ENCODE measurements at regions not wholly inside any gene's neighbourhood (a gene's known extent, or its start where the extent isn't known, plus 50 kb on each side); places are given as distances from the start of the nearest gene placed in this dataset.

DNA sequence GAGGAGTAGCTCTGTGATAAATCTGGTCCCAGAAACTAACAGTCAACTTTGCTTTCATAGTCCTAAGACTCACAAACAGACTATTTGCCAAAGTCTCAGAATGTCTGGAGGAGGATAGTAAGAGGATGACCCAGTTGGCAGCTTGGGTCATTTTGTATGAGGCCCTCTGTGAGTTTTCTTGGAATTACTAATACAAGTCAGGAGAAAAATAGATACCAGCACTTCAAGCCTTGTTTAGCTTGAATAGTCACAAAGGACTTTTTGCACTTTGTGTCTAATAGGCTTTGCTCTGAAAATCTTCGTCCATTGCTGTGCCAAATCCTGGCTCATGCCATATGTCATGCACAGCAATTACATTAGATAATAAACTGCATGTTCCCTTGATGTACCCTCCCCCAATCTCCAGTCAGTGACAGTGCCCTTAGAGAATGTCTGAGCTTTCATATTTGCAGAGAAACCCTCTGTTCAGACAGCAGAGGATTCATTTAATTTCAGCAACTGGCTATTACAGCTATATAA is 612.8 kb downstream of the CSNK1G3 start (continued):
- no peak for TF ChIP-seq FOSL2 (IDR thresholded peaks at IDR 0.05; ENCODE audit: borderline replicate concordance, low read depth)
- TF ChIP-seq YY1 (IDR thresholded peaks at IDR 0.05; ENCODE audit: low read depth) = no peak
- TF ChIP-seq, protein P1, sequence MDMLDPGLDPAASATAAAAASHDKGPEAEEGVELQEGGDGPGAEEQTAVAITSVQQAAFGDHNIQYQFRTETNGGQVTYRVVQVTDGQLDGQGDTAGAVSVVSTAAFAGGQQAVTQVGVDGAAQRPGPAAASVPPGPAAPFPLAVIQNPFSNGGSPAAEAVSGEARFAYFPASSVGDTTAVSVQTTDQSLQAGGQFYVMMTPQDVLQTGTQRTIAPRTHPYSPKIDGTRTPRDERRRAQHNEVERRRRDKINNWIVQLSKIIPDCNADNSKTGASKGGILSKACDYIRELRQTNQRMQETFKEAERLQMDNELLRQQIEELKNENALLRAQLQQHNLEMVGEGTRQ (IDR thresholded peaks at IDR 0.05; ENCODE audit: borderline replicate concordance, low read depth, low read length) = no peak
- no peak for TF ChIP-seq RXRA (IDR thresholded peaks at IDR 0.05; ENCODE audit: borderline replicate concordance, low read depth)
- TF ChIP-seq, protein P2, sequence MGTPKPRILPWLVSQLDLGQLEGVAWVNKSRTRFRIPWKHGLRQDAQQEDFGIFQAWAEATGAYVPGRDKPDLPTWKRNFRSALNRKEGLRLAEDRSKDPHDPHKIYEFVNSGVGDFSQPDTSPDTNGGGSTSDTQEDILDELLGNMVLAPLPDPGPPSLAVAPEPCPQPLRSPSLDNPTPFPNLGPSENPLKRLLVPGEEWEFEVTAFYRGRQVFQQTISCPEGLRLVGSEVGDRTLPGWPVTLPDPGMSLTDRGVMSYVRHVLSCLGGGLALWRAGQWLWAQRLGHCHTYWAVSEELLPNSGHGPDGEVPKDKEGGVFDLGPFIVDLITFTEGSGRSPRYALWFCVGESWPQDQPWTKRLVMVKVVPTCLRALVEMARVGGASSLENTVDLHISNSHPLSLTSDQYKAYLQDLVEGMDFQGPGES (IDR thresholded peaks at IDR 0.05; ENCODE audit: low read depth, low read length) = no peak
- no peak for TF ChIP-seq TCF12 (IDR thresholded peaks at IDR 0.05)
- peak; percentile 79 for TF ChIP-seq CHD2 (IDR thresholded peaks at IDR 0.05; ENCODE audit: low read length, partially characterized antibody)

DNA sequence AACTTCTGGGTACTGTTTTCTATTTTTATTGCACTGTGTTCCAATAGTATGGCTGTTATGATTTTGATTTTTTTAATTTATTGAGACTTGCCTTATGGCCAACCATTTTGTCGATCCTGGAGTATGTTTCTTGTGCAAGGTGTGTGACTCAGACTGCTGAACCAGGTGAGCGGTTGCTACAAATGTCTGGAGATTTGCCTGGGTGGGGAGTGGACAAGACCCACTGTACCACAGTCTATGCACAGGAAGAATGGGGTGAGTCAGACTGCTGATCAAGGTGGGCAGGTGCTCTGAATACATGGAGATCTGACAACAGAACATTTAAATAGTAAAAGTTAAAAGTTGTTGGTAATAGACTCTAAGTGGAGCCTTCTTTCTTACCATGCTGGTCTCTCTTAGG is 609.2 kb downstream of the CSNK1G3 start:
- no peak overlapping the region for H3K9ac ChIP-seq
- 75% methylated on average over 2 of the region's 2 CpGs for WGBS (ENCODE audit: low lambda C conversion rate)
- no peak overlapping the region for H3K4me3 ChIP-seq (ENCODE audit: low read depth in 2 of 2, low read length in 1 of 2)
- no peaks in the 10 kb centered on the region for H3K9me3 ChIP-seq
- H2AFZ ChIP-seq (ENCODE audit: low read depth) = no peak overlapping the region
- TF ChIP-seq GABPA (IDR thresholded peaks at IDR 0.05; ENCODE audit: low read depth) (no peak), CHD2 (IDR thresholded peaks at IDR 0.05; ENCODE audit: low read length, partially characterized antibody) (no peak), ELF1 (IDR thresholded peaks at IDR 0.05) (no peak), GATA2 (CRISPR knock-in tag; IDR thresholded peaks at IDR 0.05) (no peak)
- TF ChIP-seq, protein P1 (IDR thresholded peaks at IDR 0.05; ENCODE audit: borderline replicate concordance, low read depth, low read length) = no peak
- TF ChIP-seq, protein P2 (IDR thresholded peaks at IDR 0.05; ENCODE audit: low read depth, low read length) = no peak
- H3K4me2 ChIP-seq = no peak overlapping the region
- no peaks in the 10 kb centered on the region for H3K36me3 ChIP-seq (replicated peaks in 1 of 2; ENCODE audit: control insufficient read depth in 1 of 2, insufficient read depth in 2 of 2, low read length in 1 of 2)
- peaks cover 0 to 18% of the 10 kb centered on the region in 2 experiments; a peak in 2 of 4 replicates for H3K4me1 ChIP-seq (ENCODE audit: control insufficient read depth in 1 of 2, insufficient read depth in 2 of 2, low read depth in 1 of 2, low read length in 1 of 2)
- no peaks in the 10 kb centered on the region for H3K27me3 ChIP-seq (ENCODE audit: insufficient read depth)
- DNase-seq = no peak
- no peak overlapping the region for H3K27ac ChIP-seq (ENCODE audit: low read depth in 2 of 2, low read length in 1 of 2)
- ChIA-PET CTCF (interaction anchor here (1.2 to 1.5 kb wide), 2 partner anchors 18 to 60 kb away, joined by 3 read pairs; no protein-coding TSS in a partner anchor), POLR2A (no interaction called here)
- no peaks in the 10 kb centered on the region for H3K9me2 ChIP-seq
- no peaks in the 10 kb centered on the region for H3F3A ChIP-seq (replicated peaks; ENCODE audit: insufficient read depth)
- no peaks in the 10 kb centered on the region for H4K20me1 ChIP-seq (ENCODE audit: insufficient read depth)
- no peaks in the 10 kb centered on the region for H3K79me2 ChIP-seq (ENCODE audit: insufficient read depth)

DNA sequence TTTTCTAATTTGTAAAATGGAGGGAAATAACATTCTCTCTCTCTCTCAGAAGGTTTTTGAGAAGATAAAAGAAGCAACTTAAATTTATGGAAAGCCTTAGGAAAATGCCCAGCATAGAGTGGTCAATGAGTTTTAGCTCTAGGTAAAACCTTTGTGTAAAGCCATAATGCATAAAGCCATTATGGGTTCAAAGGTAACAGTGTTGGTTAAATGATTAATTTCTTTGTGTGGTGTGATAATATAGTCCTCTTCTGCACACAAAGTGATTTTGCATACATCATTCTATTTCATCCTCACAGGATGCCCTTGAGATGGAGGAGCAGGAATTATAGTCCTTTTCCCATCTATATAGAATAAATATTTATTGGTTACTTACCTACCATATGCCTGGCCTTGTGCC is 602.9 kb downstream of the CSNK1G3 start:
- ChIA-PET CTCF (no interaction called here), POLR2A (no interaction called here)
- Histone ChIP-seq H3K79me2 (ENCODE audit: insufficient read depth) (no peaks in the 10 kb centered on the region), H3K27me3 (ENCODE audit: insufficient read depth) (no peaks in the 10 kb centered on the region), H3K4me2 (no peak overlapping the region), H3K9me3 (no peaks in the 10 kb centered on the region), H3K9ac (no peak overlapping the region), H3K4me1 (ENCODE audit: control insufficient read depth in 1 of 2, insufficient read depth in 2 of 2, low read depth in 1 of 2, low read length in 1 of 2) (no peaks in the 10 kb centered on the region), H3F3A (replicated peaks; ENCODE audit: insufficient read depth) (no peaks in the 10 kb centered on the region), H2AFZ (ENCODE audit: low read depth) (no peak overlapping the region), H3K36me3 (replicated peaks in 1 of 2; ENCODE audit: control insufficient read depth in 1 of 2, insufficient read depth in 2 of 2, low read length in 1 of 2) (no peaks in the 10 kb centered on the region), H4K20me1 (ENCODE audit: insufficient read depth) (no peaks in the 10 kb centered on the region), H3K4me3 (ENCODE audit: low read depth in 2 of 2, low read length in 1 of 2) (no peak overlapping the region), H3K27ac (ENCODE audit: low read depth in 2 of 2, low read length in 1 of 2) (no peak overlapping the region), H3K9me2 (no peaks in the 10 kb centered on the region)
- DNase-seq = no peak
- no peak for TF ChIP-seq TEAD4 (IDR thresholded peaks at IDR 0.05; ENCODE audit: borderline replicate concordance, insufficient read depth)
- TF ChIP-seq NRF1 (IDR thresholded peaks at IDR 0.05; ENCODE audit: low read depth, low read length) = no peak
- TF ChIP-seq FOXJ3 (CRISPR knock-in tag; IDR thresholded peaks at IDR 0.05) = no peak
- no peak for TF ChIP-seq JUND (IDR thresholded peaks at IDR 0.05)
- TF ChIP-seq, protein P3, sequence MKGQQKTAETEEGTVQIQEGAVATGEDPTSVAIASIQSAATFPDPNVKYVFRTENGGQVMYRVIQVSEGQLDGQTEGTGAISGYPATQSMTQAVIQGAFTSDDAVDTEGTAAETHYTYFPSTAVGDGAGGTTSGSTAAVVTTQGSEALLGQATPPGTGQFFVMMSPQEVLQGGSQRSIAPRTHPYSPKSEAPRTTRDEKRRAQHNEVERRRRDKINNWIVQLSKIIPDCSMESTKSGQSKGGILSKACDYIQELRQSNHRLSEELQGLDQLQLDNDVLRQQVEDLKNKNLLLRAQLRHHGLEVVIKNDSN (IDR thresholded peaks at IDR 0.05; ENCODE audit: borderline replicate concordance, low read depth) = no peak
- TF ChIP-seq RXRA (IDR thresholded peaks at IDR 0.05; ENCODE audit: borderline replicate concordance, low read depth) = no peak
- TF ChIP-seq, protein P4, sequence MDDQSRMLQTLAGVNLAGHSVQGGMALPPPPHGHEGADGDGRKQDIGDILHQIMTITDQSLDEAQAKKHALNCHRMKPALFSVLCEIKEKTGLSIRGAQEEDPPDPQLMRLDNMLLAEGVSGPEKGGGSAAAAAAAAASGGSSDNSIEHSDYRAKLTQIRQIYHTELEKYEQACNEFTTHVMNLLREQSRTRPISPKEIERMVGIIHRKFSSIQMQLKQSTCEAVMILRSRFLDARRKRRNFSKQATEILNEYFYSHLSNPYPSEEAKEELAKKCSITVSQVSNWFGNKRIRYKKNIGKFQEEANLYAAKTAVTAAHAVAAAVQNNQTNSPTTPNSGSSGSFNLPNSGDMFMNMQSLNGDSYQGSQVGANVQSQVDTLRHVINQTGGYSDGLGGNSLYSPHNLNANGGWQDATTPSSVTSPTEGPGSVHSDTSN (IDR thresholded peaks at IDR 0.05) = no peak
- no peak for TF ChIP-seq ELF1 (IDR thresholded peaks at IDR 0.05)
- no peak for TF ChIP-seq SIN3A (IDR thresholded peaks at IDR 0.05; ENCODE audit: borderline replicate concordance, low read depth, low read length)
- no peak for TF ChIP-seq GABPA (IDR thresholded peaks at IDR 0.05; ENCODE audit: low read depth)
- TF ChIP-seq, protein P5, sequence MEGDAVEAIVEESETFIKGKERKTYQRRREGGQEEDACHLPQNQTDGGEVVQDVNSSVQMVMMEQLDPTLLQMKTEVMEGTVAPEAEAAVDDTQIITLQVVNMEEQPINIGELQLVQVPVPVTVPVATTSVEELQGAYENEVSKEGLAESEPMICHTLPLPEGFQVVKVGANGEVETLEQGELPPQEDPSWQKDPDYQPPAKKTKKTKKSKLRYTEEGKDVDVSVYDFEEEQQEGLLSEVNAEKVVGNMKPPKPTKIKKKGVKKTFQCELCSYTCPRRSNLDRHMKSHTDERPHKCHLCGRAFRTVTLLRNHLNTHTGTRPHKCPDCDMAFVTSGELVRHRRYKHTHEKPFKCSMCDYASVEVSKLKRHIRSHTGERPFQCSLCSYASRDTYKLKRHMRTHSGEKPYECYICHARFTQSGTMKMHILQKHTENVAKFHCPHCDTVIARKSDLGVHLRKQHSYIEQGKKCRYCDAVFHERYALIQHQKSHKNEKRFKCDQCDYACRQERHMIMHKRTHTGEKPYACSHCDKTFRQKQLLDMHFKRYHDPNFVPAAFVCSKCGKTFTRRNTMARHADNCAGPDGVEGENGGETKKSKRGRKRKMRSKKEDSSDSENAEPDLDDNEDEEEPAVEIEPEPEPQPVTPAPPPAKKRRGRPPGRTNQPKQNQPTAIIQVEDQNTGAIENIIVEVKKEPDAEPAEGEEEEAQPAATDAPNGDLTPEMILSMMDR (IDR thresholded peaks at IDR 0.05) = no peak

All from SK-N-SH (cell line).